Colonic mucosa (tissue), 4 donors: ENCODE measurements at regions not wholly inside any gene's neighbourhood (a gene's known extent, or its start where the extent isn't known, plus 50 kb on each side); places are given as distances from the start of the nearest gene placed in this dataset.
"Not testable (repeated sequence)": the region's sequence is repeated elsewhere in the genome, so short reads cannot be mapped to it uniquely, and the experiment has no call there.

Source experiments
- DNase-seq: peaks from one replicate; pipeline ENCODE4 v3.0.0-alpha.2; 2020
- H3K27ac ChIP-seq: fragments of 200-600 bp; one replicate; pipeline ENCODE4 v1.8.0; 2021
- H3K27me3 ChIP-seq: fragments of 200-600 bp; one replicate; pipeline ENCODE4 v1.8.0; 2021
- H3K36me3 ChIP-seq: fragments of 200-600 bp; one replicate; pipeline ENCODE4 v1.8.0; 2021
- H3K4me1 ChIP-seq: fragments of 200-600 bp; one replicate; pipeline ENCODE4 v1.8.0; 2021; ENCODE audit warnings: mild to moderate bottlenecking
- H3K4me3 ChIP-seq: fragments of 200-600 bp; one replicate; pipeline ENCODE4 v1.8.0; 2021
- H3K9ac ChIP-seq, 2 donors: one replicate each; pipeline ENCODE4 v1.7.0; 2013; ENCODE audit warnings: control low read depth in 2 of 2, low read depth in 2 of 2, low read length in 2 of 2
- H3K9me3 ChIP-seq: fragments of 200-600 bp; one replicate; pipeline ENCODE4 v1.8.0; 2021
- intact Hi-C: fragments of 100-400 bp; cut with DNase I; formaldehyde crosslinking; loops from one replicate; pipeline ENCODE4 v1.14.1; 2022
- TF ChIP-seq, protein P1 (sequence below): fragments of 200-600 bp; IDR thresholded peaks from one replicate; pipeline ENCODE4 v1.8.0; 2022; ENCODE audit warnings: antibody characterized with exemption, mild to moderate bottlenecking
- donor health status: healthy.
- donor health status: DM: no; HTN: no; CAD: no.
- donor health status: DM: no; HTN: no; CAD: no.

DNA sequence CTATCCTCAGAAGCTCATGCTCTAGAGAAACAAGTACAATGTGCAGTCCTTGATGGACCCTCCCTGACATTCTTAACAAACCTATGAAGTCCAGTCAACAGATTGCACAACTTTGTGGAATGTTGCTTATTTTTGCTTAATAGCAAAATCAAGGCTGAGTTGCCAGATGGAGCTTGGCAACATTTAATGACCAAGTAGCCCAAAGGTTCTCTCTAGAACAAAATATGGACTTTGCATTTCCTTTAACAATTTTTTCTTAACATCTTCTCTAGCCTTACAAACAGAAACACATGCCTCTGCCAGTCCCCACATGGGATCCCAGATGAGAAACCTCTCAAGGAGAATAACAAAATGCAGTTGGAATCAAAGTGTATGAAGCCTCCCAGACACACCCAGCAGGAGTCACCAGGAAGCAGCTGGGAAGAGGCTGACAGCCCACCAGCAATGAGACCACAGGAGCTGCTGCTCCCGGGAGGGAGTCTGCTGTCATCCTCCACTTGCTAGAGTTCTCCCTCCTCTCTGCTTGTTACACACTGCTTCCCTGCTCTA is 422.5 kb upstream of the CDIN1 start:
- Histone ChIP-seq H3K9me3 (no peaks in the 10 kb centered on the region), H3K27ac (no peak overlapping the region), H3K36me3 (no peaks in the 10 kb centered on the region), H3K4me3 (no peak overlapping the region), H3K27me3 (no peaks in the 10 kb centered on the region), H3K4me1 (no peaks in the 10 kb centered on the region), H3K9ac (no peak overlapping the region)
- TF ChIP-seq, protein P1, sequence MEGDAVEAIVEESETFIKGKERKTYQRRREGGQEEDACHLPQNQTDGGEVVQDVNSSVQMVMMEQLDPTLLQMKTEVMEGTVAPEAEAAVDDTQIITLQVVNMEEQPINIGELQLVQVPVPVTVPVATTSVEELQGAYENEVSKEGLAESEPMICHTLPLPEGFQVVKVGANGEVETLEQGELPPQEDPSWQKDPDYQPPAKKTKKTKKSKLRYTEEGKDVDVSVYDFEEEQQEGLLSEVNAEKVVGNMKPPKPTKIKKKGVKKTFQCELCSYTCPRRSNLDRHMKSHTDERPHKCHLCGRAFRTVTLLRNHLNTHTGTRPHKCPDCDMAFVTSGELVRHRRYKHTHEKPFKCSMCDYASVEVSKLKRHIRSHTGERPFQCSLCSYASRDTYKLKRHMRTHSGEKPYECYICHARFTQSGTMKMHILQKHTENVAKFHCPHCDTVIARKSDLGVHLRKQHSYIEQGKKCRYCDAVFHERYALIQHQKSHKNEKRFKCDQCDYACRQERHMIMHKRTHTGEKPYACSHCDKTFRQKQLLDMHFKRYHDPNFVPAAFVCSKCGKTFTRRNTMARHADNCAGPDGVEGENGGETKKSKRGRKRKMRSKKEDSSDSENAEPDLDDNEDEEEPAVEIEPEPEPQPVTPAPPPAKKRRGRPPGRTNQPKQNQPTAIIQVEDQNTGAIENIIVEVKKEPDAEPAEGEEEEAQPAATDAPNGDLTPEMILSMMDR = no peak
- no peak for DNase-seq
- intact Hi-C loops = no loop called here

DNA sequence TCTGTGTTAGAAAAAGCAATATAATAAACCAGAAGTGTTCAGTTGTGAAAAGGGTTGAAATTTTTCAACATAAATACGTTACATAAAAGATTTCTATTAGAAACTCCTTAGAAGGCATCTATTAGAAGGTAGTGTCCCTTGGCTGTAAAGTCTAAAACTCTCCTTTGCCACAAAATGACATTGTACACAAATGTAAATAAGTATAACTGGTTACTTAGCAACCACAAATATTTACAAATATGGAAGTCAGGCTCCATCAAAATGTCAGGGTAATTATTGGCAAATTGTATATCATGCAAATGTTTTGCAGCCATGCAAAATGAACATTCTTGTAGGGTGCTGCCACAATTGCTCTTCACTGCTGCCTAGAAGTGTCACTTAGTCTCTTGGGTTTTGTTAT is 419.1 kb upstream of the CDIN1 start:
- Histone ChIP-seq H3K9me3 (no peaks in the 10 kb centered on the region), H3K4me3 (no peak overlapping the region), H3K4me1 (no peaks in the 10 kb centered on the region), H3K27me3 (no peaks in the 10 kb centered on the region), H3K36me3 (no peaks in the 10 kb centered on the region), H3K27ac (no peak overlapping the region), H3K9ac (no peak overlapping the region)
- TF ChIP-seq, protein P1 = no peak
- no peak for DNase-seq
- intact Hi-C loops = no loop called here

DNA sequence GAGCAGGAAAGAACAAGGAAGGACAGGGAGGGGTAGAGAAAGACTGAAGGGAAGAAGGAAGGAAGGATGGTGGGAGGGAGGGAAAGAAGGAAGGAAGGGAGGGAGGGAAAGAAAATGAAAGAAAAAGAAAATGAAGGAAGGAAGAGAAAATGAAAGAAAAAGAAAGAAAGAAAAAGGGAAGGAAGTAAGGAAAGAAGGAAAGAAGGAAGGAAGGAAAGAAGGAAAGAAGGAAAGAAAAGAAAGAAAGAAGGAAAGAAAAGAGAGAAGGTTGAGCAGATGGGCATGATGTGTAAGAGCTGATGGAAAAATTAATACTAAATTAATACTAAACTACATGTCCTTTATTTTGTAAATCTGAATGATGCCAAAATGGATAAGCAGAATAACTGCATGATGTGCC is 418.3 kb upstream of the CDIN1 start:
- Histone ChIP-seq H3K27ac (no peak overlapping the region), H3K4me3 (no peak overlapping the region), H3K9me3 (no peaks in the 10 kb centered on the region), H3K36me3 (no peaks in the 10 kb centered on the region), H3K27me3 (no peaks in the 10 kb centered on the region), H3K4me1 (no peaks in the 10 kb centered on the region), H3K9ac (no peak overlapping the region)
- intact Hi-C loops = no loop called here
- TF ChIP-seq, protein P1 = no peak
- DNase-seq = no peak

DNA sequence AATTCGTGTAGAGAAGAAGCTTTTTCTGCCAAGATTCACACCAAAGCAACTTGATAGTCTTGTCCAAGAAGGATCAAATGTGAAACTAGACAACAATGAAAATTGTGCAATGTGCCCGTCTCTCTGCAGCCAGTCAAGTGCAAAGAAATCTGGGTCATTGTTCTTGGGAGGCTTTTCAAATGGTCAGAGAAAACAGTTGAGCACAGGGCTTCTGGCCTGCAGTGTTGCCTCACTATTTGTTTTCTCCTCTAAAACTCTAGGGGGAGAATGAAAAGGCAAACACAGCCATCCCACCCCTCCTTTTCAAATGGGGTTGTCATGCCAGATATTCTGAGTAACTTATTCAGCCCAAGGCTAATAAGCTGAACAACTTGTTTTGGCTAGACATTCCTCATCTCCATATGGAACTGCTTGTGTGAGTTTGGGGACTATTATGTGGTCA is 417.6 kb upstream of the CDIN1 start:
- DNase-seq = no peak
- intact Hi-C loops = no loop called here
- Histone ChIP-seq H3K4me3 (no peak overlapping the region), H3K27me3 (no peaks in the 10 kb centered on the region), H3K9ac (no peak overlapping the region), H3K9me3 (no peaks in the 10 kb centered on the region), H3K27ac (no peak overlapping the region), H3K36me3 (no peaks in the 10 kb centered on the region), H3K4me1 (no peaks in the 10 kb centered on the region)
- TF ChIP-seq, protein P1 = no peak

DNA sequence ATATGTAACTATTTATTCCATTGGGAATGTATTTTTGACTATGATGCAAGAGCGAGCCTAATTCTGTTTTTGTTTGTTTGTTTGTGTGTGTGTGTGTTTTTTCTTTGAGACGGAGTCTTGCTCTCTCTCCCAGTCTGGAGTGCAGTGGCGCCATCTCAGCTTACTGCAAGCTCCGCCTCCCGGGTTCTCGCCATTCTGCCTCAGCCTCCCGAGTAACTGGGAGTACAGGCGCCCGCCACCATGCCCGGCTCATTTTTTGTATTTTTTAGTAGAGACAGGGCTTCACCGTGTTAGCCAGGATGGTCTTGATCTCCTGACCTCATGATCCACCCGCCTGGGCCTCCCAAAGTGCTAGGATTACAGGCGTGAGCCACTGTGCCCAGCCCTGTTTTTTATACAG is 415.4 kb upstream of the CDIN1 start:
- H3K27me3 ChIP-seq, H3K9me3 ChIP-seq, H3K4me1 ChIP-seq, H3K4me3 ChIP-seq, H3K36me3 ChIP-seq, intact Hi-C loops, H3K9ac ChIP-seq, H3K27ac ChIP-seq, DNase-seq: not testable (repeated sequence)

DNA sequence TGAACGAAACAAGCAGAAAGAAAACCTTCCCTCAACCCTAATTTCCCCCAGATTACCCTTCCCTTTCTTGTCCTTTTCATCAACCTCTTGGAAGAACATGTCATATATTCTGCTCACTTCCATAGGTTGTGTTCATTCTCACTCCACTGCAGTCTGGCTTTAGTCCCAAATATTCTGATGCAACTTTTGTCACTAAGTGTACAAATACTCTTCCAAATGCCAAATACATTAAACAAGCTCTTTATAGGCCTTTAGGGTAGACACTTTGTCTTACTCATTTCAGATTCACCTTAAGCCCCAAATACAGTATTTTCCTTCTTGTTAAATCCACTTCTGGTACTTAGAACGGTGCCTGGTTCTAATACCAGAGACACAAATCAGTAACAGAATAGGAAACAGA is 406.5 kb upstream of the CDIN1 start:
- intact Hi-C loops = no loop called here
- no peaks in the 10 kb centered on the region for H3K4me1 ChIP-seq
- H3K36me3 ChIP-seq = no peaks in the 10 kb centered on the region
- no peaks in the 10 kb centered on the region for H3K27me3 ChIP-seq
- H3K9me3 ChIP-seq = no peaks in the 10 kb centered on the region
- no peak overlapping the region for H3K9ac ChIP-seq
- H3K27ac ChIP-seq = no peak overlapping the region
- TF ChIP-seq, protein P1 = no peak
- no peak for DNase-seq
- no peak overlapping the region for H3K4me3 ChIP-seq
